Parathyroid adenoma (tissue), 2 donors: ENCODE measurements at regions not wholly inside any gene's neighbourhood (a gene's known extent, or its start where the extent isn't known, plus 50 kb on each side); places are given as distances from the start of the nearest gene placed in this dataset.
"Not testable (repeated sequence)": the region's sequence is repeated elsewhere in the genome, so short reads cannot be mapped to it uniquely, and the experiment has no call there.

Experiments used
- H2AFZ ChIP-seq: fragments of 300-600 bp; sonication (generic); one replicate; pipeline ENCODE4 v1.7.0; 2017; ENCODE audit warnings: antibody characterized with exemption, mild to moderate bottlenecking
- H3K27ac ChIP-seq: fragments of 300-600 bp; sonication (generic); one replicate; pipeline ENCODE4 v1.7.0; 2017
- H3K27me3 ChIP-seq: fragments of 300-600 bp; sonication (generic); one replicate; pipeline ENCODE4 v1.7.0; 2017; ENCODE audit warnings: low read length; ENCODE audit not compliant: control insufficient read depth, insufficient read depth
- H3K36me3 ChIP-seq: fragments of 300-600 bp; sonication (generic); one replicate; pipeline ENCODE4 v1.7.0; 2017; ENCODE audit warnings: low read length; ENCODE audit not compliant: control insufficient read depth, insufficient read depth
- H3K4me1 ChIP-seq: fragments of 300-600 bp; sonication (generic); one replicate; pipeline ENCODE4 v1.7.0; 2017; ENCODE audit warnings: control low read depth
- H3K4me2 ChIP-seq: fragments of 300-600 bp; sonication (generic); one replicate; pipeline ENCODE4 v1.7.0; 2017; ENCODE audit warnings: low read length
- H3K4me3 ChIP-seq: fragments of 300-600 bp; sonication (generic); one replicate; pipeline ENCODE4 v1.7.0; 2017; ENCODE audit warnings: low read depth, low read length
- H3K79me2 ChIP-seq: fragments of 300-600 bp; sonication (generic); one replicate; pipeline ENCODE4 v1.7.0; 2017; ENCODE audit warnings: control low read depth
- H3K9ac ChIP-seq: fragments of 300-600 bp; sonication (generic); one replicate; pipeline ENCODE4 v1.7.0; 2017; ENCODE audit warnings: mild to moderate bottlenecking
- H3K9me3 ChIP-seq: fragments of 300-600 bp; sonication (generic); one replicate; pipeline ENCODE4 v1.7.0; 2017; ENCODE audit warnings: low read length; ENCODE audit not compliant: control insufficient read depth
- TF ChIP-seq, protein P1 (sequence below): fragments of 300-600 bp; sonication (generic); IDR thresholded peaks from one replicate; pipeline ENCODE4 v1.7.0; 2017; ENCODE audit warnings: antibody characterized with exemption, mild to moderate bottlenecking
- donor health status: primary hyperparathyroidism.

- Histone ChIP-seq H2AFZ (no peak overlapping the region), H3K27ac (no peak overlapping the region), H3K4me3 (no peak overlapping the region), H3K9me3 (no peaks in the 10 kb centered on the region), H3K4me1 (no peaks in the 10 kb centered on the region), H3K4me2 (no peak overlapping the region), H3K9ac (no peak overlapping the region), H3K79me2 (no peaks in the 10 kb centered on the region), H3K36me3 (no peaks in the 10 kb centered on the region), H3K27me3 (no peaks in the 10 kb centered on the region)
- TF ChIP-seq, protein P1, sequence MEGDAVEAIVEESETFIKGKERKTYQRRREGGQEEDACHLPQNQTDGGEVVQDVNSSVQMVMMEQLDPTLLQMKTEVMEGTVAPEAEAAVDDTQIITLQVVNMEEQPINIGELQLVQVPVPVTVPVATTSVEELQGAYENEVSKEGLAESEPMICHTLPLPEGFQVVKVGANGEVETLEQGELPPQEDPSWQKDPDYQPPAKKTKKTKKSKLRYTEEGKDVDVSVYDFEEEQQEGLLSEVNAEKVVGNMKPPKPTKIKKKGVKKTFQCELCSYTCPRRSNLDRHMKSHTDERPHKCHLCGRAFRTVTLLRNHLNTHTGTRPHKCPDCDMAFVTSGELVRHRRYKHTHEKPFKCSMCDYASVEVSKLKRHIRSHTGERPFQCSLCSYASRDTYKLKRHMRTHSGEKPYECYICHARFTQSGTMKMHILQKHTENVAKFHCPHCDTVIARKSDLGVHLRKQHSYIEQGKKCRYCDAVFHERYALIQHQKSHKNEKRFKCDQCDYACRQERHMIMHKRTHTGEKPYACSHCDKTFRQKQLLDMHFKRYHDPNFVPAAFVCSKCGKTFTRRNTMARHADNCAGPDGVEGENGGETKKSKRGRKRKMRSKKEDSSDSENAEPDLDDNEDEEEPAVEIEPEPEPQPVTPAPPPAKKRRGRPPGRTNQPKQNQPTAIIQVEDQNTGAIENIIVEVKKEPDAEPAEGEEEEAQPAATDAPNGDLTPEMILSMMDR, result no peak
Measured at GRCh38 chr10:47166405-47166777, 133.6 kb upstream of the GDF10 start.

- H3K79me2 ChIP-seq, H3K4me1 ChIP-seq, H3K4me2 ChIP-seq, H3K9ac ChIP-seq, H2AFZ ChIP-seq, H3K27ac ChIP-seq, H3K9me3 ChIP-seq, H3K4me3 ChIP-seq, H3K36me3 ChIP-seq, H3K27me3 ChIP-seq: not testable (repeated sequence)
Measured at GRCh38 chr10:47166808-47167581, 133.0 kb upstream of the GDF10 start.

GRCh38 chr10:47167591-47167990 lies 132.4 kb upstream of the GDF10 start:
- Histone ChIP-seq H3K36me3 (no peaks in the 10 kb centered on the region), H3K9me3 (no peaks in the 10 kb centered on the region), H3K4me3 (no peak overlapping the region), H3K27me3 (no peaks in the 10 kb centered on the region), H3K9ac (no peak overlapping the region), H3K4me1 (no peaks in the 10 kb centered on the region), H3K79me2 (no peaks in the 10 kb centered on the region), H2AFZ (no peak overlapping the region), H3K4me2 (no peak overlapping the region), H3K27ac (no peak overlapping the region)
- TF ChIP-seq, protein P1, result no peak

DNA sequence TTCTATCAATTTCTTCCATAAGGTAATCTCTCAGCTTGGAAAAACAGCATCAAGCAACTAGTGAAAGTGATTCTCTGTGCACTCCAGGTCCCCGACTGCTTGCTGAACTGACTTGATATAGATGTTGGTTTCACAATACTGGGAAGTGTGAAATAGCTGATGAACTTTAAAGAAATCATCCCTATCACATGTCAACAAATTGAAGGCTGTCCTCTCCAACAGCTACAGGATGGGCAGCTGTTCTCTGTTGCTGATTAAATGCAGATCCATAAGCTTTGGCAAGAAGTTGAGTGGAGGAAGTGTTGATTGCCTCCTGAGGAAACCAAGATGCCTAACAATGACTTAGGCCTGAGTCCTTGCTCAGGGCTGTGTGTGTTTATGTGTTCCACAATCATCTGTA lies 130.4 kb upstream of the GDF10 start:
- Histone ChIP-seq H3K4me2 (no peak overlapping the region), H3K4me1 (no peaks in the 10 kb centered on the region), H3K27ac (no peak overlapping the region), H3K4me3 (no peak overlapping the region), H3K9me3 (no peaks in the 10 kb centered on the region), H3K27me3 (no peaks in the 10 kb centered on the region), H2AFZ (no peak overlapping the region), H3K36me3 (no peaks in the 10 kb centered on the region), H3K9ac (no peak overlapping the region), H3K79me2 (no peaks in the 10 kb centered on the region)
- TF ChIP-seq, protein P1, result no peak

- Histone ChIP-seq H3K36me3 (no peaks in the 10 kb centered on the region), H3K9me3 (no peaks in the 10 kb centered on the region)
- TF ChIP-seq, protein P1, result no peak
Measured at GRCh38 chr10:47173929-47174442, 126.0 kb upstream of the GDF10 start.

More at GRCh38 chr10:47173929-47174442, 126.0 kb upstream of the GDF10 start:
- Histone ChIP-seq H3K4me1 (no peaks in the 10 kb centered on the region), H3K4me2 (no peak overlapping the region), H3K4me3 (no peak overlapping the region), H2AFZ (no peak overlapping the region), H3K9ac (no peak overlapping the region), H3K27ac (no peak overlapping the region), H3K79me2 (no peaks in the 10 kb centered on the region), H3K27me3 (no peaks in the 10 kb centered on the region)
